Erythroblast (primary cell): ENCODE measurements at regions not wholly inside any gene's neighbourhood (a gene's known extent, or its start where the extent isn't known, plus 50 kb on each side); places are given as distances from the start of the nearest gene placed in this dataset.

ENCODE experiments used
- GATA1 ChIP-seq: IDR thresholded peaks from 2 replicates; pipeline ENCODE4 v1.6.1; 2011; ENCODE audit warnings: low read depth, mild to moderate bottlenecking, control low read depth, low read length, moderate library complexity
- POLR2A ChIP-seq: IDR thresholded peaks from 2 replicates; pipeline ENCODE4 v1.6.1; 2011; ENCODE audit warnings: mild to moderate bottlenecking, low read length

DNA sequence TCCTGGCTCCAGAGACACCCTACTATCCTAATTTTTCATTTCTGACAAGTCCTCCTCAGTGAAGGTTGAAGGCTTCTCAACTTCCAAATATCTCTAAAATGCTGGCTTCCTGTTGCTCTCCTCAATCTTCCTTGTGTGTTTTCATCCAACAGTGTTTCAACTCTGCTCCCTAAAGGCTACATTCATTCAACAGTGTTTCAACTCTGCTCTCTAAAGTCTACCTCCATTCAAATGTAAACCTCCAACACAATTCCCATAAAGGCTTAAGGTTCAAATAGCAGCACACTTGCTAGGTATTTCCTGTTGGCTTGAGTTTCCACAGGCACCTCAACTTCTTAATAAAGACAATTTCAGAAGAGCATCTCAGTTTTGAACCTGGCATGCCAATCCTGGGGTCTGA is 164.8 kb downstream of the HINT1 start:
- no peak for TF ChIP-seq GATA1
- TF ChIP-seq POLR2A = no peak
